Ishikawa (cell line): ENCODE measurements at regions not wholly inside any gene's neighbourhood (a gene's known extent, or its start where the extent isn't known, plus 50 kb on each side); places are given as distances from the start of the nearest gene placed in this dataset.

Source experiments
- EGR1 ChIP-seq: IDR thresholded peaks from 2 replicates; pipeline ENCODE4 v1.6.1; 2012
- EP300 ChIP-seq: IDR thresholded peaks from 2 replicates; pipeline ENCODE4 v1.6.1; 2012; ENCODE audit warnings: borderline replicate concordance
- FOXM1 ChIP-seq: IDR thresholded peaks from 2 replicates; pipeline ENCODE4 v1.6.1; 2012; ENCODE audit warnings: low read depth, borderline replicate concordance
- YY1 ChIP-seq: IDR thresholded peaks from 2 replicates; pipeline ENCODE4 v1.6.1; 2012; ENCODE audit warnings: low read depth
- TF ChIP-seq, protein P1 (sequence below): IDR thresholded peaks from 2 replicates; pipeline ENCODE4 v1.6.1; 2012; ENCODE audit warnings: low read depth, mild to moderate bottlenecking

GRCh38 chr11:69881467-69882269 is 62.5 kb upstream of the FGF3 start:
- no peak for TF ChIP-seq EP300
- no peak for TF ChIP-seq EGR1
- TF ChIP-seq, protein P1, sequence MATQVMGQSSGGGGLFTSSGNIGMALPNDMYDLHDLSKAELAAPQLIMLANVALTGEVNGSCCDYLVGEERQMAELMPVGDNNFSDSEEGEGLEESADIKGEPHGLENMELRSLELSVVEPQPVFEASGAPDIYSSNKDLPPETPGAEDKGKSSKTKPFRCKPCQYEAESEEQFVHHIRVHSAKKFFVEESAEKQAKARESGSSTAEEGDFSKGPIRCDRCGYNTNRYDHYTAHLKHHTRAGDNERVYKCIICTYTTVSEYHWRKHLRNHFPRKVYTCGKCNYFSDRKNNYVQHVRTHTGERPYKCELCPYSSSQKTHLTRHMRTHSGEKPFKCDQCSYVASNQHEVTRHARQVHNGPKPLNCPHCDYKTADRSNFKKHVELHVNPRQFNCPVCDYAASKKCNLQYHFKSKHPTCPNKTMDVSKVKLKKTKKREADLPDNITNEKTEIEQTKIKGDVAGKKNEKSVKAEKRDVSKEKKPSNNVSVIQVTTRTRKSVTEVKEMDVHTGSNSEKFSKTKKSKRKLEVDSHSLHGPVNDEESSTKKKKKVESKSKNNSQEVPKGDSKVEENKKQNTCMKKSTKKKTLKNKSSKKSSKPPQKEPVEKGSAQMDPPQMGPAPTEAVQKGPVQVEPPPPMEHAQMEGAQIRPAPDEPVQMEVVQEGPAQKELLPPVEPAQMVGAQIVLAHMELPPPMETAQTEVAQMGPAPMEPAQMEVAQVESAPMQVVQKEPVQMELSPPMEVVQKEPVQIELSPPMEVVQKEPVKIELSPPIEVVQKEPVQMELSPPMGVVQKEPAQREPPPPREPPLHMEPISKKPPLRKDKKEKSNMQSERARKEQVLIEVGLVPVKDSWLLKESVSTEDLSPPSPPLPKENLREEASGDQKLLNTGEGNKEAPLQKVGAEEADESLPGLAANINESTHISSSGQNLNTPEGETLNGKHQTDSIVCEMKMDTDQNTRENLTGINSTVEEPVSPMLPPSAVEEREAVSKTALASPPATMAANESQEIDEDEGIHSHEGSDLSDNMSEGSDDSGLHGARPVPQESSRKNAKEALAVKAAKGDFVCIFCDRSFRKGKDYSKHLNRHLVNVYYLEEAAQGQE = no peak
- no peak for TF ChIP-seq FOXM1
- TF ChIP-seq YY1 = no peak
